HCT116 (cell line): ENCODE measurements at regions not wholly inside any gene's neighbourhood (a gene's known extent, or its start where the extent isn't known, plus 50 kb on each side); places are given as distances from the start of the nearest gene placed in this dataset.

ENCODE experiments used
- ATAC-seq: fragments of 200-7000 bp; cut with Tn5 transposase; 2 replicates; pipeline ENCODE4 v1.9.1; 2020; ENCODE audit warnings: mild to moderate bottlenecking, moderate library complexity
- BruUV-seq: library from RNA; stranded (reverse); fragments of 400-500 nt; replicated peaks from 2 replicates; lab custom pipeline; 2021; lab: Mats Ljungman, UMichigan
- CTCF ChIA-PET: fragments of 300-600 bp; sonication (Branson Sonifier 250); formaldehyde crosslinking; loops from one replicate; lab custom pipeline; 2021; ENCODE audit warnings: antibody characterized with exemption; lab: Charles Lee
- POLR2A ChIA-PET: fragments of 300-600, 350-600 bp; sonication (Branson Sonifier 250); formaldehyde crosslinking; loops from one replicate; lab custom pipeline; 2021; ENCODE audit warnings: antibody characterized with exemption; lab: Charles Lee
- RAD21 ChIA-PET, 2 experiments: fragments of 300-600 bp; sonication (Branson Sonifier 250); formaldehyde crosslinking; loops; one replicate each; lab custom pipeline; 2023; ENCODE audit warnings: low total read pairs in 2 of 2; ENCODE audit not compliant: uncharacterized antibody in 2 of 2, unreplicated experiment in 2 of 2, low non-redundant PET in 1 of 2; lab: Charles Lee
- DNase-seq: peaks from one replicate; pipeline ENCODE4 v3.0.0-alpha.2; 2010; ENCODE audit warnings: low read depth, low spot score
- H2AFZ ChIP-seq: fragments of 200-600 bp; shearing (Covaris generic), sonication (generic); 2 replicates; pipeline ENCODE4 v1.6.1; 2017; ENCODE audit warnings: low read depth, mixed run types, mixed read lengths, antibody characterized with exemption, low read length; ENCODE audit not compliant: poor library complexity, severe bottlenecking
- H3K27ac ChIP-seq: 2 replicates; pipeline ENCODE4 v1.5.1; 2012; ENCODE audit warnings: low read depth, low read length
- H3K27me3 ChIP-seq: fragments of 200-600 bp; sonication (generic); 2 replicates; pipeline ENCODE4 v1.6.1; 2016; ENCODE audit warnings: mixed run types, low read length, mixed read lengths; ENCODE audit not compliant: insufficient read depth
- H3K36me3 ChIP-seq, 2 experiments: fragments of 200-500 bp in 1 of 2; fragments of 200-600 bp in 1 of 2; sonication (Bioruptor generic) in 1 of 2; sonication (generic) in 1 of 2; 2 replicates each; pipeline versions ENCODE4 v1.5.1 to v1.6.1; 2014 to 2016; ENCODE audit warnings: low read length in 2 of 2, inconsistent platforms in 1 of 2, mixed read lengths in 1 of 2, mixed run types in 1 of 2; ENCODE audit not compliant: insufficient read depth in 2 of 2, control insufficient read depth in 1 of 2
- H3K4me1 ChIP-seq, 2 experiments: fragments of 200-600 bp in 1 of 2; sonication (generic) in 1 of 2; 2 replicates each; pipeline versions ENCODE4 v1.5.1 to v1.6.1; 2012 to 2017; ENCODE audit warnings: low read length in 2 of 2, inconsistent platforms in 1 of 2, mild to moderate bottlenecking in 1 of 2, mixed read lengths in 1 of 2, mixed run types in 1 of 2, moderate library complexity in 1 of 2; ENCODE audit not compliant: insufficient read depth in 2 of 2, control insufficient read depth in 1 of 2
- H3K4me2 ChIP-seq: fragments of 200-600 bp; sonication (generic); 2 replicates; pipeline ENCODE4 v1.6.1; 2017; ENCODE audit warnings: mixed run types, low read length, mixed read lengths
- H3K4me3 ChIP-seq, 2 experiments: fragments of 200-600 bp in 1 of 2; sonication (generic) in 1 of 2; replicated peaks in 1 of 2; 2 replicates each; pipeline ENCODE4 v1.5.1; 2011 to 2016; ENCODE audit warnings: low read length in 2 of 2, control low read depth in 1 of 2, low read depth in 1 of 2, mild to moderate bottlenecking in 1 of 2, mixed read lengths in 1 of 2, mixed run types in 1 of 2
- H3K79me2 ChIP-seq: fragments of 200-600 bp; sonication (generic); 2 replicates; pipeline ENCODE4 v1.6.1; 2017; ENCODE audit warnings: mild to moderate bottlenecking, mixed run types, low read length, moderate library complexity, mixed read lengths; ENCODE audit not compliant: insufficient read depth
- H3K9ac ChIP-seq: fragments of 200-600 bp; sonication (generic); 2 replicates; pipeline ENCODE4 v1.6.1; 2016; ENCODE audit warnings: low read length, mixed read lengths
- H3K9me2 ChIP-seq: fragments of 200-600 bp; sonication (generic), shearing (Covaris generic); 2 replicates; pipeline ENCODE4 v1.6.1; 2017; ENCODE audit warnings: mixed run types, mild to moderate bottlenecking, moderate library complexity; ENCODE audit not compliant: insufficient read depth
- H3K9me3 ChIP-seq, 2 experiments: fragments of 200-500 bp in 1 of 2; fragments of 200-600 bp in 1 of 2; sonication (Bioruptor generic) in 1 of 2; sonication (generic) in 1 of 2; 2 replicates each; pipeline ENCODE4 v1.6.1; 2014 to 2017; ENCODE audit warnings: low read length in 2 of 2, mixed read lengths in 2 of 2, inconsistent platforms in 1 of 2, low read depth in 1 of 2, mild to moderate bottlenecking in 1 of 2, mixed run types in 1 of 2, moderate library complexity in 1 of 2; ENCODE audit not compliant: control insufficient read depth in 1 of 2, insufficient read depth in 1 of 2
- H4K20me1 ChIP-seq: fragments of 200-600 bp; sonication (generic), shearing (Covaris generic); 2 replicates; pipeline ENCODE4 v1.6.1; 2017; ENCODE audit warnings: mixed run types, mild to moderate bottlenecking, moderate library complexity; ENCODE audit not compliant: insufficient read depth
- ATF3 ChIP-seq: IDR thresholded peaks from 2 replicates; pipeline ENCODE4 v1.6.1; 2012
- CBX3 ChIP-seq: IDR thresholded peaks from 2 replicates; pipeline ENCODE4 v1.6.1; 2012; ENCODE audit warnings: low read depth
- CEBPB ChIP-seq: IDR thresholded peaks from 2 replicates; pipeline ENCODE4 v1.6.1; 2012; ENCODE audit warnings: low read depth
- CTCF ChIP-seq, 3 experiments: fragments of 200-600 bp in 1 of 3; sonication (generic) in 1 of 3; IDR thresholded peaks in 2 of 3; conservative IDR thresholded peaks in 1 of 3; 2 replicates each; pipeline ENCODE4 v1.5.1; 2012 to 2017; ENCODE audit warnings: low read depth in 2 of 3, low read length in 2 of 3, antibody characterized with exemption in 1 of 3, borderline replicate concordance in 1 of 3, control low read depth in 1 of 3, mild to moderate bottlenecking in 1 of 3, mixed read lengths in 1 of 3, mixed run types in 1 of 3, moderate library complexity in 1 of 3; ENCODE audit not compliant: insufficient read depth in 1 of 3
- EGR1 ChIP-seq: IDR thresholded peaks from 2 replicates; pipeline ENCODE4 v1.6.1; 2012; ENCODE audit warnings: low read depth
- ELF1 ChIP-seq: IDR thresholded peaks from 2 replicates; pipeline ENCODE4 v1.6.1; 2012; ENCODE audit warnings: low read depth, borderline replicate concordance
- EZH2 ChIP-seq: fragments of 200-600 bp; sonication (generic); IDR thresholded peaks from 2 replicates; pipeline ENCODE4 v1.6.1; 2017; ENCODE audit warnings: antibody characterized with exemption, mixed run types
- EZH2phosphoT487 ChIP-seq: fragments of 200-600 bp; IDR thresholded peaks from 2 replicates; pipeline ENCODE4 v1.6.1; 2018; ENCODE audit warnings: antibody characterized with exemption, borderline replicate concordance
- FOSL1 ChIP-seq: IDR thresholded peaks from 2 replicates; pipeline ENCODE4 v1.6.1; 2012; ENCODE audit warnings: low read depth
- MAX ChIP-seq: IDR thresholded peaks from 2 replicates; pipeline ENCODE4 v1.6.1; 2012
- RAD21 ChIP-seq: IDR thresholded peaks from 2 replicates; pipeline ENCODE4 v1.6.1; 2012; ENCODE audit warnings: low read depth, mild to moderate bottlenecking
- REST ChIP-seq: IDR thresholded peaks from 2 replicates; pipeline ENCODE4 v1.6.1; 2012; ENCODE audit warnings: low read depth
- SIN3A ChIP-seq: IDR thresholded peaks from 2 replicates; pipeline ENCODE4 v1.6.1; 2012; ENCODE audit warnings: low read depth
- SP1 ChIP-seq: IDR thresholded peaks from 2 replicates; pipeline ENCODE4 v1.6.1; 2012; ENCODE audit warnings: low read depth
- SRF ChIP-seq: IDR thresholded peaks from 2 replicates; pipeline ENCODE4 v1.6.1; 2012; ENCODE audit warnings: low read depth
- TCF7L2 ChIP-seq: IDR thresholded peaks from 2 replicates; pipeline ENCODE4 v1.7.0; 2011; ENCODE audit warnings: borderline replicate concordance, inconsistent platforms; ENCODE audit not compliant: insufficient read depth, insufficient read length; ENCODE audit errors: extremely low read depth
- YY1 ChIP-seq: IDR thresholded peaks from 2 replicates; pipeline ENCODE4 v1.6.1; 2011; ENCODE audit warnings: low read length, low read depth, moderate library complexity, mild to moderate bottlenecking; ENCODE audit not compliant: insufficient replicate concordance; ENCODE audit errors: extremely low read depth
- ZBTB33 ChIP-seq: IDR thresholded peaks from 2 replicates; pipeline ENCODE4 v1.6.1; 2011; ENCODE audit warnings: mild to moderate bottlenecking, low read length, moderate library complexity; ENCODE audit not compliant: insufficient replicate concordance; ENCODE audit errors: extremely low read depth
- ZFX ChIP-seq: fragments of 450-650 bp; IDR thresholded peaks from 2 replicates; pipeline ENCODE4 v1.6.1; 2017
- intact Hi-C: fragments of 100-400 bp; cut with micrococcal nuclease; formaldehyde crosslinking; loops from 2 replicates; pipeline ENCODE4 v1.10.0; 2022

GRCh38 chr1:82246050-82246449, 445.3 kb downstream of the ADGRL2 start:
- no peak overlapping the region for H2AFZ ChIP-seq

More at GRCh38 chr1:82246050-82246449, 445.3 kb downstream of the ADGRL2 start:
- TF ChIP-seq YY1 (no peak), TCF7L2 (no peak), ELF1 (no peak), EGR1 (no peak), SP1 (no peak), SIN3A (no peak), RAD21 (no peak), EZH2 (no peak), CEBPB (no peak), ZBTB33 (no peak), MAX (no peak), FOSL1 (no peak), SRF (no peak), EZH2phosphoT487 (no peak), ATF3 (no peak), REST (no peak), CBX3 (no peak), CTCF (IDR thresholded peaks at IDR 0.05 in 2 of 3, conservative IDR thresholded peaks at IDR 0.05 in 1 of 3; ENCODE audit: borderline replicate concordance in 1 of 3, insufficient read depth in 1 of 3, low read depth in 2 of 3, low read length in 2 of 3) (no peak), ZFX (no peak)
- TF ChIP-seq, all 23 proteins: peak for 0
- no peak overlapping the region for H3K4me2 ChIP-seq
- no peak for DNase-seq
- ATAC-seq = no peak
- H4K20me1 ChIP-seq = no peaks in the 10 kb centered on the region
- no peaks in the 10 kb centered on the region for H3K9me2 ChIP-seq
- ChIA-PET POLR2A (no interaction called here), CTCF (no interaction called here), RAD21 (no interaction called here)
- H3K9ac ChIP-seq = no peak overlapping the region
- no TSS peak for BruUV-seq
- H3K4me3 ChIP-seq = no peak overlapping the region
- H3K79me2 ChIP-seq = no peaks in the 10 kb centered on the region
- peaks cover 3 to 6% of the 10 kb centered on the region in 2 experiments; a peak in 1 of 4 replicates for H3K9me3 ChIP-seq
- intact Hi-C loops = no loop called here
- H3K4me1 ChIP-seq = no peaks in the 10 kb centered on the region
- H3K36me3 ChIP-seq = no peaks in the 10 kb centered on the region
- no peak overlapping the region for H3K27ac ChIP-seq
- no peaks in the 10 kb centered on the region for H3K27me3 ChIP-seq
